ENCODE measurements at regions not wholly inside any gene's neighbourhood (a gene's known extent, or its start where the extent isn't known, plus 50 kb on each side); places are given as distances from the start of the nearest gene placed in this dataset.
A peak's percentile ranks its signal among the peaks of the same experiment; 100 is the strongest.

GRCh38 chr17:17401271-17401781 lies 75.5 kb upstream of the MED9 start:
- Histone ChIP-seq H3K79me2 (ENCODE audit: insufficient read depth, low read length) (no peaks in the 10 kb centered on the region), H4K20me1 (ENCODE audit: insufficient read depth) (no peaks in the 10 kb centered on the region), H2AFZ (ENCODE audit: low read depth, low read length, poor library complexity, severe bottlenecking) (no peak overlapping the region), H3K27me3 (ENCODE audit: insufficient read depth, low read length) (no peaks in the 10 kb centered on the region), H3K4me2 (ENCODE audit: low read length) (peak overlapping the region; percentile 14; the same call in 1 of the 2 replicates), H3K4me1 (ENCODE audit: control insufficient read depth in 1 of 2, insufficient read depth in 2 of 2, low read length in 2 of 2) (peaks cover 0 to 7% of the 10 kb centered on the region in 2 experiments; a peak in 2 of 4 replicates), H3K36me3 (ENCODE audit: control insufficient read depth in 1 of 2, insufficient read depth in 2 of 2, low read length in 2 of 2) (no peaks in the 10 kb centered on the region), H3K9me2 (ENCODE audit: insufficient read depth) (no peaks in the 10 kb centered on the region), H3K4me3 (replicated peaks in 1 of 2; ENCODE audit: low read depth in 1 of 2, low read length in 2 of 2) (no peak overlapping the region), H3K27ac (ENCODE audit: low read depth, low read length) (no peak overlapping the region), H3K9ac (ENCODE audit: low read length) (no peak overlapping the region), H3K9me3 (ENCODE audit: control insufficient read depth in 1 of 2, insufficient read depth in 1 of 2, low read depth in 1 of 2, low read length in 2 of 2) (no peaks in the 10 kb centered on the region)
- no peak for TF ChIP-seq EZH2phosphoT487 (IDR thresholded peaks at IDR 0.05; ENCODE audit: borderline replicate concordance)
- TF ChIP-seq TCF7L2 (IDR thresholded peaks at IDR 0.05; ENCODE audit: borderline replicate concordance, extremely low read depth, insufficient read depth, insufficient read length): no peak
- no peak for TF ChIP-seq FOSL1 (IDR thresholded peaks at IDR 0.05; ENCODE audit: low read depth)
- no peak for TF ChIP-seq CEBPB (IDR thresholded peaks at IDR 0.05; ENCODE audit: low read depth)
- TF ChIP-seq, protein P1, sequence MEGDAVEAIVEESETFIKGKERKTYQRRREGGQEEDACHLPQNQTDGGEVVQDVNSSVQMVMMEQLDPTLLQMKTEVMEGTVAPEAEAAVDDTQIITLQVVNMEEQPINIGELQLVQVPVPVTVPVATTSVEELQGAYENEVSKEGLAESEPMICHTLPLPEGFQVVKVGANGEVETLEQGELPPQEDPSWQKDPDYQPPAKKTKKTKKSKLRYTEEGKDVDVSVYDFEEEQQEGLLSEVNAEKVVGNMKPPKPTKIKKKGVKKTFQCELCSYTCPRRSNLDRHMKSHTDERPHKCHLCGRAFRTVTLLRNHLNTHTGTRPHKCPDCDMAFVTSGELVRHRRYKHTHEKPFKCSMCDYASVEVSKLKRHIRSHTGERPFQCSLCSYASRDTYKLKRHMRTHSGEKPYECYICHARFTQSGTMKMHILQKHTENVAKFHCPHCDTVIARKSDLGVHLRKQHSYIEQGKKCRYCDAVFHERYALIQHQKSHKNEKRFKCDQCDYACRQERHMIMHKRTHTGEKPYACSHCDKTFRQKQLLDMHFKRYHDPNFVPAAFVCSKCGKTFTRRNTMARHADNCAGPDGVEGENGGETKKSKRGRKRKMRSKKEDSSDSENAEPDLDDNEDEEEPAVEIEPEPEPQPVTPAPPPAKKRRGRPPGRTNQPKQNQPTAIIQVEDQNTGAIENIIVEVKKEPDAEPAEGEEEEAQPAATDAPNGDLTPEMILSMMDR (IDR thresholded peaks at IDR 0.05 in 2 of 3, conservative IDR thresholded peaks at IDR 0.05 in 1 of 3; ENCODE audit: borderline replicate concordance in 1 of 3, insufficient read depth in 1 of 3, low read depth in 2 of 3, low read length in 2 of 3): peak; percentile 39 to 74 (median 64); a peak in 5 of 6 replicates
- TF ChIP-seq, protein P2, sequence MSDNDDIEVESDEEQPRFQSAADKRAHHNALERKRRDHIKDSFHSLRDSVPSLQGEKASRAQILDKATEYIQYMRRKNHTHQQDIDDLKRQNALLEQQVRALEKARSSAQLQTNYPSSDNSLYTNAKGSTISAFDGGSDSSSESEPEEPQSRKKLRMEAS (IDR thresholded peaks at IDR 0.05): peak; percentile 19; the same call in 1 of the 2 replicates
- TF ChIP-seq RAD21 (IDR thresholded peaks at IDR 0.05; ENCODE audit: low read depth): peak; percentile 61
- ATAC-seq (peak; percentile 91), DNase-seq (ENCODE audit: low read depth, low spot score) (peak; percentile 31)
- intact Hi-C loops (cut with micrococcal nuclease): no loop called here
- ChIA-PET POLR2A (no interaction called here), RAD21 (ENCODE audit: low non-redundant PET in 1 of 2, low total read pairs in 2 of 2, uncharacterized antibody in 2 of 2, unreplicated experiment in 2 of 2) (no interaction called here), CTCF (no interaction called here)
- no TSS peak for BruUV-seq (replicated peaks)

DNA sequence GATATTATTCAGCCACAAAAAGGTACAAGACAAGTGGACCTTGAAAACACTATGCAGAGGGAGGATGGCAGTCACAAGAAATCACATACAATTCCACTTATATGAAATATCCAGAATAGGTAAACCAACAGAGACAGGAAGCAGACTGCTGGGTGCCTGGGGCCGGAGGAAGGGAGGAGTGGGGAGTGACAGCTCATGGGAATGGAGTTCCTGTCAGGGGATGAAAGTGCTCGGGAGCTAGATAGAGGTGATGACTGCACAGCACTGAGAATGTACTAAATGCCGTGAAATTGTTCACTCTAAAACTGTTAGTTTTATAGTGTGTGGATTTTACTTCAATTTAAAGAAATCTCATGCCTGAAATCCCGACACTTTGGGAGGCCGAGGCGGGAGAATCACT lies 74.2 kb upstream of the MED9 start:
- H3K9me2 ChIP-seq (ENCODE audit: insufficient read depth): no peaks in the 10 kb centered on the region
- DNase-seq (ENCODE audit: low read depth, low spot score): no peak
- no peak overlapping the region for H3K9ac ChIP-seq (ENCODE audit: low read length)
- H3K9me3 ChIP-seq (ENCODE audit: control insufficient read depth in 1 of 2, insufficient read depth in 1 of 2, low read depth in 1 of 2, low read length in 2 of 2): no peaks in the 10 kb centered on the region
- no peak overlapping the region for H3K4me2 ChIP-seq (ENCODE audit: low read length)
- ChIA-PET CTCF (no interaction called here), POLR2A (no interaction called here), RAD21 (ENCODE audit: low non-redundant PET in 1 of 2, low total read pairs in 2 of 2, uncharacterized antibody in 2 of 2, unreplicated experiment in 2 of 2) (no interaction called here)
- no TSS peak for BruUV-seq (replicated peaks)
- no peaks in the 10 kb centered on the region for H3K27me3 ChIP-seq (ENCODE audit: insufficient read depth, low read length)
- H3K27ac ChIP-seq (ENCODE audit: low read depth, low read length): no peak overlapping the region
- no peaks in the 10 kb centered on the region for H4K20me1 ChIP-seq (ENCODE audit: insufficient read depth)
- no peak overlapping the region for H3K4me3 ChIP-seq (replicated peaks in 1 of 2; ENCODE audit: low read depth in 1 of 2, low read length in 2 of 2)
- no peak for ATAC-seq
- intact Hi-C loops (cut with micrococcal nuclease): no loop called here
- peaks cover 0 to 7% of the 10 kb centered on the region in 2 experiments; a peak in 2 of 4 replicates for H3K4me1 ChIP-seq (ENCODE audit: control insufficient read depth in 1 of 2, insufficient read depth in 2 of 2, low read length in 2 of 2)
- no peaks in the 10 kb centered on the region for H3K79me2 ChIP-seq (ENCODE audit: insufficient read depth, low read length)
- H2AFZ ChIP-seq (ENCODE audit: low read depth, low read length, poor library complexity, severe bottlenecking): no peak overlapping the region
- no peaks in the 10 kb centered on the region for H3K36me3 ChIP-seq (ENCODE audit: control insufficient read depth in 1 of 2, insufficient read depth in 2 of 2, low read length in 2 of 2)
- TF ChIP-seq POLR2AphosphoS5 (IDR thresholded peaks at IDR 0.05; ENCODE audit: low read depth, low read length) (no peak), YY1 (IDR thresholded peaks at IDR 0.05; ENCODE audit: extremely low read depth, insufficient replicate concordance, low read depth, low read length) (no peak), FOSL1 (IDR thresholded peaks at IDR 0.05; ENCODE audit: low read depth) (no peak), RAD21 (IDR thresholded peaks at IDR 0.05; ENCODE audit: low read depth) (no peak), CBX3 (IDR thresholded peaks at IDR 0.05; ENCODE audit: low read depth) (no peak), EZH2 (IDR thresholded peaks at IDR 0.05) (no peak)
- TF ChIP-seq, protein P3, sequence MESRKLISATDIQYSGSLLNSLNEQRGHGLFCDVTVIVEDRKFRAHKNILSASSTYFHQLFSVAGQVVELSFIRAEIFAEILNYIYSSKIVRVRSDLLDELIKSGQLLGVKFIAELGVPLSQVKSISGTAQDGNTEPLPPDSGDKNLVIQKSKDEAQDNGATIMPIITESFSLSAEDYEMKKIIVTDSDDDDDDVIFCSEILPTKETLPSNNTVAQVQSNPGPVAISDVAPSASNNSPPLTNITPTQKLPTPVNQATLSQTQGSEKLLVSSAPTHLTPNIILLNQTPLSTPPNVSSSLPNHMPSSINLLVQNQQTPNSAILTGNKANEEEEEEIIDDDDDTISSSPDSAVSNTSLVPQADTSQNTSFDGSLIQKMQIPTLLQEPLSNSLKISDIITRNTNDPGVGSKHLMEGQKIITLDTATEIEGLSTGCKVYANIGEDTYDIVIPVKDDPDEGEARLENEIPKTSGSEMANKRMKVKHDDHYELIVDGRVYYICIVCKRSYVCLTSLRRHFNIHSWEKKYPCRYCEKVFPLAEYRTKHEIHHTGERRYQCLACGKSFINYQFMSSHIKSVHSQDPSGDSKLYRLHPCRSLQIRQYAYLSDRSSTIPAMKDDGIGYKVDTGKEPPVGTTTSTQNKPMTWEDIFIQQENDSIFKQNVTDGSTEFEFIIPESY (IDR thresholded peaks at IDR 0.05; ENCODE audit: extremely low read depth, insufficient replicate concordance, low read length): no peak
- TF ChIP-seq, protein P1 (IDR thresholded peaks at IDR 0.05 in 2 of 3, conservative IDR thresholded peaks at IDR 0.05 in 1 of 3; ENCODE audit: borderline replicate concordance in 1 of 3, insufficient read depth in 1 of 3, low read depth in 2 of 3, low read length in 2 of 3): no peak
